CD1c-positive myeloid dendritic cell (primary cell): ENCODE measurements at regions not wholly inside any gene's neighbourhood (a gene's known extent, or its start where the extent isn't known, plus 50 kb on each side); places are given as distances from the start of the nearest gene placed in this dataset.

Source experiments
- DNase-seq: peaks from one replicate; pipeline ENCODE4 v3.0.0-alpha.2; 2016; ENCODE audit errors: extremely low spot score

GRCh38 chr11:13869398-13869886, 93.1 kb upstream of the SPON1 start:
- no peak for DNase-seq

GRCh38 chr11:13874597-13874996, 87.9 kb upstream of the SPON1 start:
- no peak for DNase-seq

- no peak for DNase-seq
Measured at GRCh38 chr11:13875643-13876042, 86.9 kb upstream of the SPON1 start.

- DNase-seq = no peak
Measured at GRCh38 chr11:13876423-13876822, 86.1 kb upstream of the SPON1 start.

- no peak for DNase-seq
Measured at GRCh38 chr11:13878077-13878476, 84.4 kb upstream of the SPON1 start.

GRCh38 chr11:13880634-13881033, 81.9 kb upstream of the SPON1 start:
- no peak for DNase-seq

- no peak for DNase-seq
Measured at GRCh38 chr11:13881226-13881905, 81.2 kb upstream of the SPON1 start.

GRCh38 chr11:13883042-13883441, 79.5 kb upstream of the SPON1 start:
- DNase-seq = no peak

- DNase-seq = no peak
Measured at GRCh38 chr11:13883589-13883988, 78.9 kb upstream of the SPON1 start.

GRCh38 chr11:13884158-13884799, 78.2 kb upstream of the SPON1 start:
- no peak for DNase-seq

- no peak for DNase-seq
Measured at GRCh38 chr11:13885083-13885482, 77.4 kb upstream of the SPON1 start.

GRCh38 chr11:13889552-13890249, 72.8 kb upstream of the SPON1 start:
- no peak for DNase-seq

GRCh38 chr11:13891911-13892310, 70.6 kb upstream of the SPON1 start:
- no peak for DNase-seq

GRCh38 chr11:13896175-13896980, 66.1 kb upstream of the SPON1 start:
- DNase-seq = no peak

- DNase-seq = no peak
Measured at GRCh38 chr11:13896981-13897353, 65.6 kb upstream of the SPON1 start.

GRCh38 chr11:13897646-13898276, 64.8 kb upstream of the SPON1 start:
- DNase-seq = no peak

- DNase-seq = no peak
Measured at GRCh38 chr11:13899603-13900002, 62.9 kb upstream of the SPON1 start.

- no peak for DNase-seq
Measured at GRCh38 chr11:13902523-13902922, 60.0 kb upstream of the SPON1 start.

- DNase-seq = no peak
Measured at GRCh38 chr11:13905137-13905781, 57.3 kb upstream of the SPON1 start.

- DNase-seq = peak; percentile 14
Measured at GRCh38 chr11:13907678-13908077, 54.8 kb upstream of the SPON1 start.

GRCh38 chr11:13908535-13908934, 54.0 kb upstream of the SPON1 start:
- no peak for DNase-seq
